Activated T-cell treated with anti-CD3 and anti-CD28 coated beads for 48 hours (primary cell): ENCODE measurements at regions not wholly inside any gene's neighbourhood (a gene's known extent, or its start where the extent isn't known, plus 50 kb on each side); places are given as distances from the start of the nearest gene placed in this dataset.

Experiments
- DNase-seq: peaks from one replicate; pipeline ENCODE4 v3.0.0-alpha.2; 2020; ENCODE audit warnings: low read depth

DNA sequence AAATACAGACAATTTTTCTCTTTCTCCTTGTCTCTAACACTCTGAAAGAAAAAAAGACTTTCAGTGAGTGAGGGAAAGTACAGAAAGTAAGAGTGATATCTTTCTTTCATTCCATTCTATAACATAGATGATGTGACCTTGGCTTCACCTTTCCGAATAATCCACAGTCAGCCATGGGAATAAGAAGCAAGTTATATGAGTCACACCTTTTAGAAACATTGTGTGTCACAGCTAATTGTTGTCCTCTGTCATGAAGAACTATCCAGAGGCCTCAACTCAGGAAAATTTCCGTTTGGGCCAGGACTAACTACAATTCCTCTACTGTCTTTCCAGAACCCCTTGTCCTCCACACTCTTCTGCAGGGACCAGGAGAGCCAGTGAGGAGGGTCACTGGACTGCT is 209.7 kb upstream of the FAR2 start:
- DNase-seq = no peak

DNA sequence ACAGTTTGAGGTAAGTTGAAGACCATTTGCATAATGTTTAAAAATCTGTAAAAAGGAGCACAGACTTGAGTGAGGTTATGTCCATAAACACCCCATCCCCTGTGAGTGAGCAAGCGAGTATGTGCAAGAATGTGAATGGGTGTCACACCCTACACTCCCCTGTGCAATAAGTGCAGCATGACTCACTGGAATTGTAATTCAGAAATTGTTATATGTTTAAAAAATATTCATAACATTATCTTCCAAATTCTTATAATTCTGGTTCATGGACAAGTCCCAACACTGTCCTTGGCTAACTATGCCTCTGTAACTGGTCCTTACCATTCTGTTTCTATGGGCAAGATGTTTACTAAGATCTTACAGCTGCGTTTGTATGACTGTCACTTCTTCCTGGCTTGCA is 207.8 kb upstream of the FAR2 start:
- no peak for DNase-seq

DNA sequence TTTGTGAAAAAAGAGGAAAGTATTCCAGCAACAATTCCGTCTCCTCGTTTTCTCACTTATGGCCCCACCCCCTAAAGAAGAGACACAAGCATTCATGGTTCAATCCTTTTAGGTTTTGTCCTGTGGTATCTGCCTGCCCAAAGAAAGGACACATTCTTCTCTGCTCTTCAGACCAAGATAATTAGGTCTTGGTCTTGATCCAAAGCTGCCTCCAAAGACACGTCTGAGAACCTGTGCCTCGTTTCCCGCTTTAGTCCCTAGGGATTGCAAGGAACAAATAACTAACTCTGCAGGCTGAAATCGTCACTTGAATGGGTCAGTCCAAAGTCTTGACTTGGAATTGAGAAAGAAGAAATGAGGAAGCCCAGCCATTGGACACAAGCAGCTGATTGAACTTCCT is 202.7 kb upstream of the FAR2 start:
- no peak for DNase-seq

DNA sequence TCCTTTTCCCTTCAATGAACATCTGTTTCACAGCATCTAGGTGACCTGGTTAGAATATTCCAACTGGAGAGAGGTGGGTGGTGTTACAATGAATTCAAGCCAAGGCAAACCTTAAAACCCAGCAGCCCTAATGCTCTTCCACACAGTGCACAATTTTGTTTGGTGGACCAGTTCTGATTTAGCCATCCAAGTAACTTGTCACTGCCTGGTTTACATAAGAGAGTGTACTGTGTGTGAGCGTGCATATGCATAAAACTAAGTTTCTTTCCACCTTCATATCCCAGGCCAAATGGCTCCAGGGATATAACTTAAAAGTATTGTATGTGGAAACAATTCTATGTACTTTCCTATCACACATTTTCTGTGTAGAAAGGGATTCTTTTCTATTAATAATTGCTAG is 200.4 kb upstream of the FAR2 start:
- no peak for DNase-seq

DNA sequence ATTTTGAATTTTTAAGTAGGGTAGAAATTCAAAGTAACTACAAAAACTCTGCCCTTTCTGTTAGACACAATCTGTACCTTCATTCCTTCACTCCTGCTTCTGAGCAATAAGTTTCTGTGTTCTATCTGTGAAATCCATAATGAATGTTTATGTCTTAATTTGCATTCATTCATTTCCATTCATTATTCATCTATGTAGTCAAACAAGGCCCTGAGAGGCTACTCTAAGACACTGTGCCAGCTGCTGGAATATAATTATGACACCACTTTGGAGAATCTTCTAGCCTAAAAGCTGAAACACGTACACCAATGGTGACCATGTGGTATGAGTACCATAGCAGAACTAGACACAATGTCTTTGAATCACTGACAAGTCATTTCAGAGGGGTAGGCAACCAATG is 199.9 kb upstream of the FAR2 start:
- DNase-seq = no peak

DNA sequence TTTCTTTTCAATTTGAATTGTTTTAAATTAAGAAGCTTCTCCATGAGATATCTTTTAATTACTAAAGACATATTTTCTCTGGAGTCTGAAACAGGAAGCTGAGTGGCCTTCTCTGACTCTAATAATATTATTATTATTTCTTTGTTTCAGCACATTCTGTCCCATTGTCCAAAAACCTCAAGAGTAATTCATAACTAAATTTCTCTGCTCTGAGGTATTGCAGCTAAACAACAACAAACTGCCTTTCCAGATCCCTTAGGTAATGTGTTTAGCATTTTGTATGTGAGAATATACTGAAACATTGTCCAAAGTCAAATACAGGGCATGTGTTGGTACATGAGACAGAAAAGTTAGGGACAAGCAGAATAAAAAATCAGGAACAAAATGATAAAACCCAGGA is 199.0 kb upstream of the FAR2 start:
- DNase-seq = no peak

DNA sequence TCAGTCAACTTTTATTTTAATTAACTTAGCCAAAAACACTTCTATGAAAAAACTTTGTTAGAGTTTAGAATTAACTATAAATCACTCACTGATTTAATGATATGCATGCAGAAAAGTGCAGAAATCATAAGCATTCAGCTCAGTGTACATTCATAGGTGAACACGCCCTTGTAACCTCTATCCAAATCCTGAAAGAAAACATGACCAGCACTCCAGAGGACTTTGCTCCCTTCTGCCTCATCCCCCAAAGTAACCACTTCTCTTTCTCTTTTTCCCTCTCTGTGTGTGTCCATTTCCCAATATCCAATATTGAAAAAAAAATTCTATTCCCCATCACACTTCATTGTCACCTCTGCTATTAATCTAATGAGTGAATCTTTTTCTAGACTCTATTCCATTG is 197.1 kb upstream of the FAR2 start:
- DNase-seq = no peak

DNA sequence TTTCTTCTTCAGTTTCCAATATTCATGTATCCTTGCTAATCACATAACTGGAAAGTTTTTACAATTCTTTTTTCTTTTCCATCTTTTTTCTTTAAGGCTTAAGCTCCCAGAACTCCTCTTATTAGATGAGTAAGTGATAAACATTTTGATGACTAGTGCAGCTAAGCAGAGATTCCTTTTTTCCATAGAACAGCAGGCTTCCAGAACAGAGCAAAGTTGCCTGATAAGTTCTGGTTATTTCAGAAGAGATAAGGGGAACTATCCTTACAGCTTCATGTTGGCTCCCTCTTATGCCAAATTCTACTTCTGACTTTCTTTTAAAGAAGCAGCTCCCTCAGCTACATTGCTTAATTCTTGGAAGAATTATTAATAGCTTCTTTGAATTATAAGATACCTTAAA is 194.7 kb upstream of the FAR2 start:
- no peak for DNase-seq

DNA sequence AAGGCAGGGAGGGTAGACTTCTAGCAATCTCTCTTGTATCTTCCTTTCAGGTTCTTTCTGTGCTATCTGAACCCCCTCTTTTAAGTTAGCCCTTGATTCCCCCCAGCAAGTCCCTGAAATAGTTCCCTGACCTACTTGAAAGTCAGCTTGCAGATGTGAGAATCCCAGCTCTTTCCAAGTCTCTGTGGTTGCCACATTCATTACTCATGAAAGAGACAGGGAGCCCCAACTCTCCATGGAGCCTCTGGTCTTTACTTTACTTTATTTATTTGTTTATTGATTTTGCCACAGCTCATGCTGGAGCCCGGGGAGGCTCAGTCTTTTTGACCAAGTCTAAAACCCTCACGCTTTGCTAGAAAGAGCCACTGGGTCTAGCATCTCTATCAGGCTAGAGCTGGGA is 193.6 kb upstream of the FAR2 start:
- DNase-seq = no peak

DNA sequence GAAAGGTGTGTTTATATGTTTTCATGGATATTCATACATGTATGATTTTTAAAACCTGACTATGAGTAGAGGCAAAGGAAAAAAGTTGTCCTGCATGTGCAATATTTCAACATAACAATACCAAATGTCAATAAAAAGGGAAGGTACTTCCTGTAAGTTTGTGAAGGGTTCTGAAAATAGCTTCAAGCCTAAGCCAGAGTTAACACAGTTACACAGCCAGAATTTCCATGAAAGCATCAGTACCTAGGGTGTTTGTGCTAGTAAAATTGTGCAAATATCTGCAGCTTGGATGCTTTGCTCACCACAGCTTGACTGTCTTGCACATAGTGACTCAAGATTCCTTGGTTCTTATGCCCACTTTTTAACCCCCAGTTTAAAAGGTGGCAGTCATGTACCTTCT is 193.1 kb upstream of the FAR2 start:
- no peak for DNase-seq

DNA sequence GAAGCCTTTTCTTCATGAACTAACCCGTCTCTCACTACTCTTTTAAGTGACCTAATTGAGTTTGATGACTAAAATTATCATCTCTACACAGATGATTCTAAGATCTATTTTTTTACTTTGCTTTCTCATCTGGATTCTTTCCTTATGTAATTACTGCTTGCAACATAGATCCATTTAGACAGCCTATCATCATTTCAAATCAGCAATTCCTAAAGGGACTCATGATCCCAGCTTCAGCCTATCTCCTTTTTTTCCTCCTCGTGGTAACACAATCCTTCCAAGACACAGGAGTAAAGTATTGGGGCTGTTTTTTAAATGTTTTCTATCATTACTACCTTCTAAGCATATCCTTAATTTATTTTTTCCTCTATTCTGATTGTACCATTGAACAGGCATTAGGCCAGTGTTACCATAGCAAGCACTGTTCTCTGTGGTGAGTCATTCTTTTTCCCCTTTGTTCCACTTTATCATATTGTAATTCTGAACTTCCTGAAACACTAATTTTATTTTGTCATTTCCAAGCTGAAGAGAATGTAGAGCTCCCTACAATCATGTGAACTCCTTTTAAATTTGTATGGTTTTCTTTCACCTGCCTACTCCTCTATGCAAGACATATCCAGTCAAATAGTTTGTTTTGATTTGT is 190.4 kb upstream of the FAR2 start:
- DNase-seq = no peak

DNA sequence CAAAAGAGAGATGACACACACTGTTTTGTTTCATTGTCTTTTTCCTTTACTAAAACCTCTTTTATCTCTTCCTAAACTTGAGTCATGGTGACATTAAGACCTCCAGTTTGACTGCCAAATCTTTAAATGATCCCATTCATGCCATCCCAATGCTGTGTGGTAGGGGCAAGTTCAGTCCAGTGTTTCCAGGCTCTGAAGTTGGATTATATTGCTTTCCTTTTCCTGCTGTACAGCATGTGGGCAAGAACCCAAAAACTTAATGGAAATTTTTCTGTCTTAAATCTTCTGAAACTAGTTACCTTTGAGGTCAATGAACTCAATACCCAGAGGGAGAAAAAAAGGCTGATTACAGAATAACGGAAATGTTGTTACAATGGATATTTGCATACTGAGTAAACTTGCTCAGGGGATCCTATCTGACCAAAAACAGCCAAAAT is 187.1 kb upstream of the FAR2 start:
- DNase-seq = no peak

DNA sequence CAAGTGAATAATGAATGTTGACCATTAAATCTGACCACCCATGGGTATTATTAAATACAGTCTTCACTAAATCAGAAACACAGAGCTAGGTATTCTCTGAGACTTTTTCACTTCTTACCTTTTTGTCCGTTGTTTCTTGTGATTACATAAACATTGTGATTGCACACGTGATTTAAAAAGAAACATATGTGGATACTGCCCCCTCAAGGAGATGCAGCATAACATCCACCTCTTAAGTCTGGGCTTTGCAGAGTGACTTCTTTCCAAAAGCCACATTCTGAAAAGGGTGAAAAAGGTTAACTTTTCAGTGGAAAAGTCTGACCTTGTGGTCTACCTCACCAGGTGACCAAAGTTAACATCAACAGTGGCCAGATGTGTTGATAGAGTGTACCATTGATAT is 185.5 kb upstream of the FAR2 start:
- DNase-seq = no peak

DNA sequence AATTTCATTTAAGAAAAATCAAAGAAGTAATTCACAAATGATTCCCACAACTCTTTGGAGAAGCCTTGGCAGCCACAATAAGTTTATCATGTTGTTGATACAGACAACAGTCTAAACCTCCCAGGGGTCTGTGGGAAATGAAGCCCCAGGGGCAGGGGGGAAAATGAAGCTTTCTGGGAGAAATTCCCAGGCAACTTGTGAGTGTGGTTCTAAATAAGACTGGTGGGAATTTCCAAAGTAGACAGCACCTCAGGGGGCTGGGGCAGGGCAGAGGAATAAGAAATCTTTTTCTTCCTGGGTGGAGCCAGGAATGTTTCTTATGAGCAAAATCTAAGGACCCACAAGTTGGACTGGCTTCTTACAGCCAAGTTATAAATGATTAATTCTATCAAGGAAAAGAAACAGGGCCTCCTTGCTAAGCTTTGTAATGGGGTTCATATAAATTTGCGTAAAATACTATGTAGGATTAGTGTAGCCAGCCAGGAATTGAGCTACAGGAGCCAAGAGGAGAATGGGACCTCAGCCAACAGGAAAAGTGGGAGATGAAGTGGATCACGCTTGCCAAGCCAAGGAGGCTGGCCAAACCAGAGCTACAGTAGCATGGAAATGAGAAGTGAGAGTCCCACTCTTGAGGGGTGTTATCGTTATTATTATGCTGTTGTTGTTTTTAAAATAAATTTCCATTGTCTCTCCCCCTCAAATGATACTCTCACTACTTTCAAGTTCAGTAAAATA is 182.9 kb upstream of the FAR2 start:
- no peak for DNase-seq

DNA sequence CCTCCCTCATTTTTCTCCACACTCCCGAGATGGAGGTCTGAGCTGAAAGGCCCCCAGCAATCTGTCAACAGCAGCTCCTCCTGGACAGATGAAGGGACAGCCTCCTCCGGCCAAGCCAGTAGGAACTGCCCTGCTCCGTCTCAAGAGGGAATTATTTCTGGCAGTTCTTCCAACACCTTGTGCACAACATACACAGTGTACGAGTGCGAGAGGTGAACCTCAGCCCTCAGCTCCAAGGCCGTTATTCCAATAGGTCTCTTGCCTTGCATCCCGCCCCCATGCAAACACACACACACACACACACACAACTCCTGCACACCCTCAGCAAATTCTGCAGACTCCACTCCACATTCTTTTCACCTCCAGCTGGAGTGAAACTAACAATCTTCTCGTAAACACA is 181.7 kb upstream of the FAR2 start:
- DNase-seq = no peak

DNA sequence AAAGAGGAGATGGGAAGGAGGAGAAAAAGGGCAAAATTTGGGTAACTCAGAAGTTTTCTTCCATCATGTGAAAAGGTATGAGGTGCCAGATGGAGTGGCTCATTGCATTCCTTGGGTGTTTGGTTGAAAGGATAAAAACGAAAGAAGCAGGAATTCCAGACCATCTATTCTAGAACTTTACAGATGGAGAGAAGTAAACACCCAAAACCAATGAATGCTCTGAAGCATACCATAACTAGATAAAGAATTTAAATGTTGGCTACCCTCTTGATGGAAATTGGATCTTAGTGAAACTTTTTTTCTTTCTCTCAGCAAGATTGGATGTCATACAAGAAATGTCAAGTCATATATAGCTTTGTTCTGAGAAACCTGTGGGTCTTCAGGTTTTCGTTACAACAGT is 175.6 kb upstream of the FAR2 start:
- DNase-seq = no peak

DNA sequence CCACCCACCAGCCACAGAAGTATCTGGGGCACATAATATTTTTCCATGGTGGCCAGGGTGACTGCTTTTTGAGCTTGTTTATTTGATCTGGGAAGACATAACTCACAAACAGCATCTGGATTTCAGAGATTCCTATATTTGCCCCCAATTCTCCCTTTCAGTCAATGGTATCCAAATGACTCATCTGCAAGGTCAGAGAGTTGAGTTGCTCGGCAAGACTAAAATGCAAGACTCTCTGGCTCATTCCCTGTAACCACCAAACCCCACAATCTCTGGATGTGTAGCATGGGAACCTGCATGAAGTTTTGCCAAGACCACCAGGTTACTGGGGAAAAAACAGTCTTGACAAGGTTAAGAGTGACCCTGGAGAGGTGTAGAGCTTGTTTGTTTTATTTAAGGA is 174.9 kb upstream of the FAR2 start:
- no peak for DNase-seq

DNA sequence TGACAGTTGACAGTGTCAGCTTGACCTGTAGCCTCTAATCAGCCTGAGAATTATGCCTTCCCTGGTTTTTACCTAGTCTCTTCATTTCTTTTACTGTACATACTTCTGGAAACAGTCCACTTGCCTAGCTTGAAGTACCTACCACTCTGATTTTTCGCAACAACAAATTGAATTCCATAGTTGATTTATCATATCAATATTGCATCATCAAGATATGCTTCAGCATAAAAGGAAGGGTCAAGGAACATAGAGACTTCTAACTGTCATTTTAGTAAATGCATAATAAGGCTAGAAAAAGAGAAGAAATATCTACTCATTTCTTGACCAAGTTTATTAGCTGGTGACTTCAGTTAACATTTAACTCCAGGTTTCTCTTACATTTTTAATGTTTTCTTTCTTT is 174.2 kb upstream of the FAR2 start:
- DNase-seq = no peak

DNA sequence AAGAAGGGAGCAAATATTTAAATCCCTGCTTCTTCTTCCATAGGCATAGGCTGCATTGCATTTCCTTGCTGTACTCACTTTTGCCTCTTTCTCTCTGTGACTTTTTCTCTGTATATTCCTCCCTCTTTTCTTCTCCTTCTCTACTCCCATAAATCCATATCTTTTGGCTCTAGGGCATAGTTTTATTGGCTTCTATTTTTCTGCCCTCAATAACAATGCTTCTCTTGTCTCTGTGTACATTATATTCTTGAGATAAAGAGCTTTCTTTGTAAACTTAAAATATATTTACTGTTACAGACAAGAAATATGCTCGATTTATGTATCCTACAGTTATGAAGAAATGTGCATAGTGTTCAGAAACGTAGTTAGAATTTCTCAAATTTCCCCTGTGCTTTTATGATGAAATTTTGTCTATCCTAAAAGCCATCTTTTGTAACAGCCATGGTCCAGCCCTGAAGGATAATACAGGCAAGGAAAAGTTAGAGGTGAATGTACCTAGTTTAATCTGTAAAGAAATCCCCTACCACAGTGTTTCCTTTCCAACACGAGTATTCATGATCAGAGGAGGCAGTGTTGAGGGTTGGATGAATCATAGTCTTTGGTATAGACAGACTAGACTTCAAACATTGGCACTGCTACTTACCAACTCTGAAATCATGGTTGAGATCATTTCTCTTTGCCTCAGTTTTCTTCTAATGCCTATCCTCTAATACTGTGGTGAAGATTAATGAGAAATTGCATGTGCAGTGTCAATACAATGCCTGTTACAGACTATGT is 173.3 kb upstream of the FAR2 start:
- DNase-seq = no peak

DNA sequence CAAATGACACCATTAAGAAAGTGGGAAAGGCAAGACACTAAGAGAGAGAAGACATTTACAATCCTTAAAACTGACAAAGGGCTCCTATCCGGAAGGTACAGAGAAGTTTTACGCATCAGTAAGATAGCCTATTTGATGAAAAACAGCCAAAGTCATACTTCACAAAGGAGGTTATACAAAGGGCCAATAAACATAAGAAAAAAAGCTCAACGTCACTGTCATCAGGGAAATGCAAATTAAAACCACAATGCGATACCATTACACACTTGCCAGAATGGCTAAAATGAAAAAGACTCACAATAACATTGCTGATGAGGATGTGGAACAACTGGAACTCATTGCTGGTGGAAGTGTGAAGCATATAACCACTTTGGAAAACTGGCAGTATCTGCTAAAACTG is 168.6 kb upstream of the FAR2 start:
- DNase-seq = no peak

DNA sequence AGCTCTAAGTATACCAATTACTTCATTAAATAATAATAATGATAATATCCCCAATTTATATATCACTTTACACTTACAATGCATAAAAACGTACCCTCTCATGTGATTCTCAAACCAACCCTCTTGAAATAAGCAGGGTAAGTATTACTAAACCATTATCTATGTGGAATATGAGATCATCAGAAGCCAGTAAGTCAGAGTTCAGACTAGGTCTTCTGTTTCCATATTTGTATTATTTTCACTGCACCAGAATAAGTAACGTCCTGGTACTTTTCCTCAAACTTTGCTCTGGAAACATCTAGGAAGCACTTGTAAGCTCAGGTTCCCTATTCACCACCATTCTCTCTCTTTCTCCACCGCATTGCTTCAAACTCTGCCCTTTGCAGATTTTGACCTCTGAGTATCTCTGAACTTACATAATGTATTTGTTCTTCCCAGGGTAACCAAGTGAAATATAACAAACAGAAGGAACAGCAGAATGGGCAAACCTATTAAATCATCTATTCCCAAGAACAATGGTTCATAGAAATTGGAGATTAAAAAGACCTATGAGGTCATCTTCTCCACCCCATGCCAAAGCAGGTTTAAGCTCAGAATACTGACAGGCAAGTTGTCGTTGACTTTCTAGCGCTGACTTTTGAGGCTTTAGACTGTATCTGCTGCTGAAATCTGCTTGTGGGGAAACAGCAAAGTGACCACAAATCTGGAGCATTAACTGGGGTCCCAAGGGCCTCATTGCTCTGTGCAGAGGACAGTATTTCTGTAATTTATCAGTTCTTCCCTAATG is 161.3 kb upstream of the FAR2 start:
- no peak for DNase-seq

DNA sequence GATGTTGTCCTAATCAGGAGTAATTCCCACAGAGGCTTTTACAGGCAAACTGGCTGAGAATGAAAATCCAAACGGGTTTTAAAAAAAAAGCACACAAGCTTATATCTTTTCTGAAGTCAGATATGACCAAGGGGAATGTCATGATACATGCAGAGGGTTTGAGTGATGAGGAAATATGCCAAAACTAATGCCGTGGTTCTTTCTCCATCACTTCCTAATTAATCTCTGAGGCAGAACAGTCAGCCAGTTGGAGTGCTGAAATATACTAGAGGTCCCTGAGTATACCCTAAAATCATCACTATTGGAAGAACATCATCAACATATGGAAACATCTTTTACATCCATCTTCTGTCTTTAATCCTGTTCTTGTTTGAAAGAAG is 160.8 kb upstream of the FAR2 start:
- DNase-seq = no peak

DNA sequence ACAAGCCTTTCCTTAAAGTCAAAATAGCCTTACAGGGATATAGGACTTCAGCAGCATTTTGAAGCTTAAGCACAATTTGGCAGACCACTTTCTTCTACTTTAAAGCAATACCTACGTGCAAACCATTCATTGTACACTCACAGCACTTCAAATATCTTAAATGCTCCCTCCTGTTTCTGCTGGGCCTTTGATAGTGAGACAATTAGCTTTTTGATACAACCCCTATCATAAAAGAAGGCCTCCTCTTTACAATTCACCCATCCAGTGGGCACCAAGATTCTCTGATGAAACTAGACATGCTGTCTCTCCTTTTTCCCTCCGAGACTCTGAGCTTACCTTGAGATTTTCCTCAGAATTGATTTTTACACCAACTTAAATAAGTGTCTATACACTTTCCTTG is 157.5 kb upstream of the FAR2 start:
- DNase-seq = no peak
